B cell (primary cell): ENCODE measurements at regions not wholly inside any gene's neighbourhood (a gene's known extent, or its start where the extent isn't known, plus 50 kb on each side); places are given as distances from the start of the nearest gene placed in this dataset.

Experiments
- ATAC-seq: fragments of 200-7000 bp; cut with Tn5 transposase; one replicate; pipeline ENCODE4 v1.10.0; 2021; ENCODE audit warnings: low read depth, mild to moderate bottlenecking, moderate number of reproducible peaks, moderate library complexity
- CTCF ChIA-PET: fragments of 350-600 bp; sonication (Branson Sonifier 250); formaldehyde crosslinking; loops from one replicate; lab custom pipeline; 2021; ENCODE audit warnings: antibody characterized with exemption, inconsistent platforms; lab: Charles Lee
- POLR2A ChIA-PET: fragments of 350-600 bp; sonication (Branson Sonifier 250); formaldehyde crosslinking; loops from one replicate; lab custom pipeline; 2021; ENCODE audit warnings: antibody characterized with exemption; lab: Charles Lee
- DNase-seq: peaks from one replicate; pipeline ENCODE4 v3.0.0; 2013
- H2AFZ ChIP-seq: 2 replicates; pipeline ENCODE4 v1.6.1; 2012; ENCODE audit warnings: mild to moderate bottlenecking, low read depth, low read length; ENCODE audit not compliant: insufficient read depth, poor library complexity, severe bottlenecking
- H3K27ac ChIP-seq, 2 donors: 1 replicate in 1 of 2; 2 replicates in 1 of 2; pipeline ENCODE4 v1.5.1; 2012 to 2013; ENCODE audit warnings: low read length in 2 of 2, mild to moderate bottlenecking in 2 of 2, moderate library complexity in 1 of 2
- H3K27me3 ChIP-seq, 4 experiments: fragments of 200-600 bp in 1 of 4; sonication (generic) in 1 of 4; replicated peaks in 1 of 4; 1 replicate in 2 of 4; 2 replicates in 2 of 4; pipeline versions ENCODE4 v1.6.1 to v1.7.0; 2013 to 2016; ENCODE audit warnings: low read length in 3 of 4, mild to moderate bottlenecking in 2 of 4, mixed read lengths in 1 of 4, moderate library complexity in 1 of 4; ENCODE audit not compliant: insufficient read depth in 4 of 4, control insufficient read depth in 3 of 4; ENCODE audit errors: control extremely low read depth in 1 of 4
- H3K36me3 ChIP-seq, 2 experiments: replicated peaks in 1 of 2; 1 replicate in 1 of 2; 2 replicates in 1 of 2; pipeline versions ENCODE4 v1.6.1 to v1.7.1; 2013; ENCODE audit warnings: low read length in 1 of 2; ENCODE audit not compliant: insufficient read depth in 2 of 2, control insufficient read depth in 1 of 2; ENCODE audit errors: control extremely low read depth in 1 of 2, extremely low read depth in 1 of 2
- H3K4me1 ChIP-seq, 2 donors: fragments of 200-600 bp in 1 of 2; sonication (generic) in 1 of 2; 1 replicate in 1 of 2; 2 replicates in 1 of 2; pipeline versions ENCODE4 v1.5.1 to v1.6.1; 2013 to 2017; ENCODE audit warnings: low read length in 2 of 2; ENCODE audit not compliant: control insufficient read depth in 2 of 2, insufficient read depth in 2 of 2
- H3K4me2 ChIP-seq: replicated peaks from 2 replicates; pipeline ENCODE3; 2012; ENCODE audit warnings: mild to moderate bottlenecking, low read depth, low read length; ENCODE audit not compliant: poor library complexity, severe bottlenecking
- H3K4me3 ChIP-seq, 5 experiments: fragments of 200-600 bp in 1 of 5; sonication (generic) in 1 of 5; 1 replicate in 3 of 5; 2 replicates in 2 of 5; pipeline versions ENCODE4 v1.5.1 to v1.7.0; 2011 to 2016; ENCODE audit warnings: low read length in 4 of 5, mild to moderate bottlenecking in 4 of 5, low read depth in 2 of 5, control low read depth in 1 of 5, moderate library complexity in 1 of 5; ENCODE audit not compliant: insufficient read depth in 1 of 5; ENCODE audit errors: control extremely low read depth in 1 of 5, extremely low read depth in 1 of 5
- H3K79me2 ChIP-seq: fragments of 200-600 bp; sonication (generic); one replicate; pipeline ENCODE4 v1.6.0; 2016; ENCODE audit warnings: low read length; ENCODE audit not compliant: control insufficient read depth, insufficient read depth
- H3K9ac ChIP-seq: fragments of 200-600 bp; sonication (generic); 2 replicates; pipeline ENCODE4 v1.6.1; 2017; ENCODE audit warnings: mild to moderate bottlenecking, low read length, moderate library complexity
- H3K9me3 ChIP-seq, 3 donors: one replicate each; pipeline versions ENCODE4 v1.6.1 to v1.7.1; 2013; ENCODE audit warnings: low read length in 2 of 3; ENCODE audit not compliant: control insufficient read depth in 2 of 3, insufficient read depth in 1 of 3; ENCODE audit errors: control extremely low read depth in 1 of 3
- H4K20me1 ChIP-seq: 2 replicates; pipeline ENCODE4 v1.6.0; 2012; ENCODE audit warnings: mild to moderate bottlenecking, low read length; ENCODE audit not compliant: insufficient read depth, control insufficient read depth, poor library complexity, severe bottlenecking
- H3K27ac Mint-ChIP-seq: one replicate; pipeline ENCODE4 v1.8.0; 2021; ENCODE audit warnings: mixed read lengths
- H3K27me3 Mint-ChIP-seq: one replicate; pipeline ENCODE4 v1.8.0; 2021; ENCODE audit warnings: mixed read lengths
- H3K4me1 Mint-ChIP-seq: one replicate; pipeline ENCODE4 v1.8.0; 2021; ENCODE audit warnings: mixed read lengths
- H3K4me3 Mint-ChIP-seq: one replicate; pipeline ENCODE4 v1.8.0; 2021; ENCODE audit warnings: mixed read lengths
- H3K9me3 Mint-ChIP-seq: one replicate; pipeline ENCODE4 v1.8.0; 2022; ENCODE audit warnings: mixed read lengths; ENCODE audit not compliant: insufficient read depth
- CTCF ChIP-seq: fragments of 200-600 bp; IDR thresholded peaks from one replicate; pipeline ENCODE4 v1.8.0; 2022; ENCODE audit warnings: antibody characterized with exemption, mild to moderate bottlenecking
- EZH2 ChIP-seq: IDR thresholded peaks from 2 replicates; pipeline ENCODE4 v1.6.1; 2012; ENCODE audit warnings: borderline replicate concordance, low read depth, mild to moderate bottlenecking, moderate library complexity, low read length; ENCODE audit not compliant: insufficient read depth, poor library complexity, severe bottlenecking
- WGBS: methylation state at CpG from one replicate; pipeline ENCODE4 v1.1.5; 2013; ENCODE audit warnings: missing lambda C conversion rate; ENCODE audit not compliant: insufficient coverage; 5-methylcytosine and 5-hydroxymethylcytosine counted together
- intact Hi-C: fragments of 100-400 bp; cut with micrococcal nuclease; formaldehyde crosslinking; loops from one replicate; pipeline ENCODE4 v1.10.0; 2022

DNA sequence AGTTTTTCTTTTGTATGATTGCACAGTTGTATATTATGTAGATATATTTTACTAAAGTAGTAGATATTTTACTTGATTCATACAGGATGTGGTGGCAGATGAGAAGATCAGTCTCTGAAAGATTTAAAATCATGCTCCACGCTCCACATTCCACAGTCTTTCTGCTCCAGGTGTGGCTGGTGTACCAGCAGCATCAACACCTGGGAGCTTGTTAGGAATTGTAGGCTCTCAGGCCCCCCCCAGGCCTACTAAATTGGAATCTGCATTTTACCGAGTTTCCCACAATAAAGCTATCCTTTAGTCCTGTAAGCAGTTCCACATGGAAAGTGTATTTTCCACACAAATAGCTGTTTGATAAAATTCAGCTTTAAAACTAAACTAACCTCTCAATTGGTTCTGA lies 537.4 kb downstream of the BCKDHB start:
- no CpG with 5 or more reads among the region's 2 CpGs for WGBS
- Histone ChIP-seq H4K20me1 (no peaks in the 10 kb centered on the region), H3K4me2 (no peak overlapping the region), H3K36me3 (no peaks in the 10 kb centered on the region), H3K27ac (no peak overlapping the region), H3K9ac (no peak overlapping the region), H3K9me3 (no peaks in the 10 kb centered on the region), H3K4me3 (no peak overlapping the region), H3K4me1 (no peaks in the 10 kb centered on the region), H3K27me3 (no peaks in the 10 kb centered on the region), H3K79me2 (no peaks in the 10 kb centered on the region), H2AFZ (no peak overlapping the region)
- POLR2A ChIA-PET, result no interaction called here
- TF ChIP-seq EZH2 (no peak), CTCF (no peak)
- Mint-ChIP-seq H3K4me3 (no peak overlapping the region), H3K4me1 (no peaks in the 10 kb centered on the region), H3K9me3 (peaks cover 3% of the 10 kb centered on the region), H3K27me3 (no peaks in the 10 kb centered on the region), H3K27ac (no peak overlapping the region)
- ATAC-seq (no peak), DNase-seq (no peak)
- CTCF ChIA-PET, result no interaction called here
- intact Hi-C loops, result no loop called here

- no peaks in the 10 kb centered on the region for H3K36me3 ChIP-seq
- Mint-ChIP-seq H3K27me3 (no peaks in the 10 kb centered on the region), H3K27ac (no peak overlapping the region), H3K4me3 (no peak overlapping the region), H3K9me3 (peaks cover 3% of the 10 kb centered on the region), H3K4me1 (no peaks in the 10 kb centered on the region)
- DNase-seq (no peak), ATAC-seq (no peak)
- no peak overlapping the region for H3K4me3 ChIP-seq
- no peaks in the 10 kb centered on the region for H3K79me2 ChIP-seq
- intact Hi-C loops, result no loop called here
- H3K9me3 ChIP-seq, result no peaks in the 10 kb centered on the region
- TF ChIP-seq EZH2, result no peak
- TF ChIP-seq CTCF, result no peak
- H3K4me1 ChIP-seq, result no peaks in the 10 kb centered on the region
- H3K27me3 ChIP-seq, result no peaks in the 10 kb centered on the region
- H3K27ac ChIP-seq, result no peak overlapping the region
- no peak overlapping the region for H3K4me2 ChIP-seq
- CTCF ChIA-PET, result no interaction called here
- H4K20me1 ChIP-seq, result no peaks in the 10 kb centered on the region
- POLR2A ChIA-PET, result no interaction called here
- H3K9ac ChIP-seq, result no peak overlapping the region
- H2AFZ ChIP-seq, result no peak overlapping the region
Measured at GRCh38 chr6:80642452-80642851, 536.0 kb downstream of the BCKDHB start.
